Fibroblast of mammary gland (primary cell): ENCODE measurements at regions not wholly inside any gene's neighbourhood (a gene's known extent, or its start where the extent isn't known, plus 50 kb on each side); places are given as distances from the start of the nearest gene placed in this dataset.

Experiments
- DNase-seq: peaks from one replicate; pipeline ENCODE4 v3.0.0-alpha.2; 2010; ENCODE audit warnings: low read depth
- H3K4me3 ChIP-seq: 2 replicates; pipeline ENCODE4 v1.5.1; 2011; ENCODE audit warnings: low read depth, mild to moderate bottlenecking, low read length, moderate library complexity; ENCODE audit not compliant: control insufficient read depth
- CTCF ChIP-seq: conservative IDR thresholded peaks from 2 replicates; pipeline ENCODE4 v1.5.1; 2011; ENCODE audit warnings: low read depth, low read length, inconsistent platforms; ENCODE audit not compliant: control insufficient read depth, insufficient read depth

- no peak for DNase-seq
- TF ChIP-seq CTCF, result no peak
- H3K4me3 ChIP-seq, result no peak overlapping the region
Observed at GRCh38 chr10:128306966-128307365, 180.7 kb upstream of the MKI67 start.

GRCh38 chr10:128307820-128308219, 181.6 kb upstream of the MKI67 start:
- no peak for TF ChIP-seq CTCF
- H3K4me3 ChIP-seq, result no peak overlapping the region
- no peak for DNase-seq

GRCh38 chr10:128310971-128311658, 184.9 kb upstream of the MKI67 start:
- DNase-seq, result no peak
- TF ChIP-seq CTCF, result no peak
- no peak overlapping the region for H3K4me3 ChIP-seq

- no peak overlapping the region for H3K4me3 ChIP-seq
- no peak for DNase-seq
- no peak for TF ChIP-seq CTCF
Observed at GRCh38 chr10:128312250-128312649, 186.0 kb upstream of the MKI67 start.

GRCh38 chr10:128314686-128315085, 188.5 kb upstream of the MKI67 start:
- no peak overlapping the region for H3K4me3 ChIP-seq
- no peak for TF ChIP-seq CTCF
- no peak for DNase-seq

- no peak for DNase-seq
- no peak for TF ChIP-seq CTCF
- no peak overlapping the region for H3K4me3 ChIP-seq
Observed at GRCh38 chr10:128316121-128316726, 190.0 kb upstream of the MKI67 start.

GRCh38 chr10:128316925-128317324, 190.7 kb upstream of the MKI67 start:
- no peak overlapping the region for H3K4me3 ChIP-seq
- DNase-seq, result no peak
- TF ChIP-seq CTCF, result no peak
